ENCODE measurements at regions not wholly inside any gene's neighbourhood (a gene's known extent, or its start where the extent isn't known, plus 50 kb on each side); places are given as distances from the start of the nearest gene placed in this dataset.

- DNase-seq (no peak), ATAC-seq (ENCODE audit: low read depth) (no peak)
- Histone ChIP-seq H3K27me3 (ENCODE audit: control insufficient read depth, insufficient read depth, low read length) (no peaks in the 10 kb centered on the region; the same call in 1 of the 2 replicates), H4K8ac (ENCODE audit: low read depth in 2 of 2, low read length in 2 of 2) (no peak overlapping the region), H3K4me3 (ENCODE audit: insufficient read depth, low read depth, low read length) (no peak overlapping the region), H3K4ac (ENCODE audit: low read depth, low read length) (no peak overlapping the region), H3K79me1 (ENCODE audit: low read depth in 1 of 2, low read length in 2 of 2) (no peaks in the 10 kb centered on the region), H2AK5ac (ENCODE audit: low read depth, low read length) (no peak overlapping the region), H2BK15ac (ENCODE audit: low read depth, low read length) (no peak overlapping the region), H2AK9ac (replicated peaks; ENCODE audit: low read depth, low read length, poor library complexity) (no peak overlapping the region), H2BK5ac (ENCODE audit: low read depth, low read length, poor library complexity, severe bottlenecking) (no peak overlapping the region), H3K36me3 (ENCODE audit: control insufficient read depth, insufficient read depth, low read length) (no peaks in the 10 kb centered on the region), H2AFZ (replicated peaks; ENCODE audit: low read length, poor library complexity) (no peak overlapping the region), H3K9ac (ENCODE audit: low read depth, low read length) (no peak overlapping the region), H4K20me1 (ENCODE audit: insufficient read depth, low read length) (no peaks in the 10 kb centered on the region), H2BK120ac (ENCODE audit: low read depth, low read length) (no peak overlapping the region), H4K91ac (ENCODE audit: insufficient read depth, low read depth, low read length) (no peak overlapping the region), H2BK20ac (ENCODE audit: low read depth, low read length) (no peak overlapping the region), H3K23ac (ENCODE audit: low read depth, low read length) (no peak overlapping the region), H3K56ac (ENCODE audit: extremely low read depth, insufficient read depth, low read length) (no peak overlapping the region), H3K27ac (ENCODE audit: insufficient read depth, low read length) (no peak overlapping the region), H3K4me1 (ENCODE audit: control insufficient read depth, insufficient read depth, low read length) (no peaks in the 10 kb centered on the region), H3K9me3 (ENCODE audit: control insufficient read depth, insufficient read depth, low read length) (no peaks in the 10 kb centered on the region), H3K14ac (replicated peaks; ENCODE audit: low read depth, low read length) (no peak overlapping the region), H3K4me2 (ENCODE audit: low read depth, low read length) (no peak overlapping the region), H3K9me1 (ENCODE audit: insufficient read depth, low read length) (no peaks in the 10 kb centered on the region), H3K18ac (ENCODE audit: low read depth, low read length) (no peak overlapping the region), H4K5ac (ENCODE audit: low read depth, low read length) (no peak overlapping the region)
- BruUV-seq (replicated peaks), result no TSS peak
- CTCF ChIA-PET, result no interaction called here
- intact Hi-C loops (cut with micrococcal nuclease) (no loop called here), in situ Hi-C loops (cut with MboI; ENCODE audit: low sequenced_read_pairs) (no loop called here), dilution Hi-C loops (cut with HindIII; ENCODE audit: low sequenced_read_pairs, unreplicated experiment) (no loop called here)
- TF ChIP-seq RFX5 (IDR thresholded peaks at IDR 0.05; ENCODE audit: low read depth, low read length), result no peak
- TF ChIP-seq MAZ (IDR thresholded peaks at IDR 0.05; ENCODE audit: borderline replicate concordance, low read depth, low read length), result no peak
- no peak for TF ChIP-seq SMC3 (IDR thresholded peaks at IDR 0.05; ENCODE audit: low read depth, low read length)
- no peak for TF ChIP-seq RCOR1 (IDR thresholded peaks at IDR 0.05; ENCODE audit: insufficient replicate concordance, low read length)
- TF ChIP-seq USF2 (IDR thresholded peaks at IDR 0.05; ENCODE audit: low read depth, low read length), result no peak
- no peak for TF ChIP-seq RAD21 (IDR thresholded peaks at IDR 0.05; ENCODE audit: low read length)
- no peak for TF ChIP-seq BHLHE40 (IDR thresholded peaks at IDR 0.05; ENCODE audit: low read depth, low read length)
- no peak for TF ChIP-seq FOS (IDR thresholded peaks at IDR 0.05; ENCODE audit: low read depth, low read length)
- TF ChIP-seq CTCF (conservative IDR thresholded peaks at IDR 0.05; ENCODE audit: low read depth, low read length), result no peak
- TF ChIP-seq CHD1 (IDR thresholded peaks at IDR 0.05; ENCODE audit: low read depth, low read length), result no peak
- TF ChIP-seq CEBPB (IDR thresholded peaks at IDR 0.05; ENCODE audit: low read depth, low read length), result no peak
- no peak for TF ChIP-seq NFE2L2 (IDR thresholded peaks at IDR 0.05; ENCODE audit: low read depth, low read length)
- TF ChIP-seq MXI1 (IDR thresholded peaks at IDR 0.05; ENCODE audit: borderline replicate concordance, low read depth, low read length), result no peak
- TF ChIP-seq POLR2A (IDR thresholded peaks at IDR 0.05; ENCODE audit: low read depth, low read length), result no peak
- TF ChIP-seq MAFK (IDR thresholded peaks at IDR 0.05; ENCODE audit: low read depth, low read length), result no peak
- TF ChIP-seq ELK1 (IDR thresholded peaks at IDR 0.05; ENCODE audit: borderline replicate concordance, low read depth, low read length), result no peak
- POLR2A ChIA-PET (ENCODE audit: unreplicated experiment), result no interaction called here
- no CpG with 5 or more reads among the region's 4 CpGs for WGBS, 2 experiments (ENCODE audit: extremely low coverage in 2 of 2, insufficient read length in 1 of 2)
These were observed 58.9 kb downstream of the ERICH4 start for GRCh38 chr19:41501854-41502253.
